Adrenal gland (tissue), 9 donors: ENCODE measurements at regions not wholly inside any gene's neighbourhood (a gene's known extent, or its start where the extent isn't known, plus 50 kb on each side); places are given as distances from the start of the nearest gene placed in this dataset.

Experiments
- DNase-seq, 7 donors: peaks; one replicate each; pipeline ENCODE4 v3.0.0-alpha.2; 2019 to 2020
- H3K27ac ChIP-seq, 5 donors: fragments of 200-600 bp; sonication (generic) in 4 of 5; 1 replicate in 3 of 5; 2 replicates in 2 of 5; pipeline versions ENCODE4 v1.5.1 to v1.8.0; 2016 to 2020; ENCODE audit warnings: mild to moderate bottlenecking in 1 of 5
- H3K27me3 ChIP-seq: fragments of 200-600 bp; 2 replicates; pipeline ENCODE4 v1.8.0; 2021
- H3K36me3 ChIP-seq, 2 donors: fragments of 200-600 bp; replicated peaks in 1 of 2; 1 replicate in 1 of 2; 2 replicates in 1 of 2; pipeline versions ENCODE4 v1.5.1 to v1.8.0; 2018 to 2022
- H3K4me1 ChIP-seq, 2 donors: fragments of 200-600 bp; replicated peaks in 1 of 2; 1 replicate in 1 of 2; 2 replicates in 1 of 2; pipeline versions ENCODE4 v1.5.1 to v1.8.0; 2018 to 2021
- H3K4me3 ChIP-seq, 4 donors: fragments of 200-600 bp; sonication (generic) in 3 of 4; one replicate each; pipeline ENCODE4 v1.5.1; 2016 to 2018
- H3K9me3 ChIP-seq, 3 donors: fragments of 200-600 bp; sonication (generic) in 1 of 3; replicated peaks in 1 of 3; 1 replicate in 2 of 3; 2 replicates in 1 of 3; pipeline versions ENCODE4 v1.5.1 to v1.8.0; 2016 to 2021
- POLR2A ChIP-seq, 2 donors: fragments of 450-650 bp; IDR thresholded peaks; one replicate each; pipeline ENCODE4 v1.6.1; 2017; ENCODE audit warnings: antibody characterized with exemption in 2 of 2, mild to moderate bottlenecking in 2 of 2, moderate library complexity in 1 of 2
- WGBS, 4 donors: extraction: QIAGEN DNeasy Blood & Tissue Kit in 2 of 4; methylation state at CpG; one replicate each; pipeline versions ENCODE4 v1.1.5 to v1.1.7; 2013 to 2017; 5-methylcytosine and 5-hydroxymethylcytosine counted together
- intact Hi-C, 2 donors: fragments of 100-400 bp; cut with DNase I; formaldehyde crosslinking; loops; one replicate each; pipeline versions ENCODE4 v1.14.1 to v1.15.0; 2022 to 2023
- TF ChIP-seq, protein P1 (sequence below), 6 experiments: fragments of 450-650 bp in 4 of 6; fragments of 200-600 bp in 2 of 6; sonication (generic) in 1 of 6; IDR thresholded peaks; 1 replicate in 5 of 6; 2 replicates in 1 of 6; pipeline versions ENCODE4 v1.5.1 to v1.8.0; 2016 to 2021; ENCODE audit warnings: antibody characterized with exemption in 6 of 6, mild to moderate bottlenecking in 2 of 6, moderate library complexity in 1 of 6
- donor health status: healthy with polysubstance abuse.
- donor health status: Bipolar disorder and iron deficiency.
- donor health status: DM: yes; HTN: yes; CAD: no.
- donor health status: DM: no; HTN: no; CAD: no.
- donor health status: DM: no; HTN: no; CAD: no.

DNA sequence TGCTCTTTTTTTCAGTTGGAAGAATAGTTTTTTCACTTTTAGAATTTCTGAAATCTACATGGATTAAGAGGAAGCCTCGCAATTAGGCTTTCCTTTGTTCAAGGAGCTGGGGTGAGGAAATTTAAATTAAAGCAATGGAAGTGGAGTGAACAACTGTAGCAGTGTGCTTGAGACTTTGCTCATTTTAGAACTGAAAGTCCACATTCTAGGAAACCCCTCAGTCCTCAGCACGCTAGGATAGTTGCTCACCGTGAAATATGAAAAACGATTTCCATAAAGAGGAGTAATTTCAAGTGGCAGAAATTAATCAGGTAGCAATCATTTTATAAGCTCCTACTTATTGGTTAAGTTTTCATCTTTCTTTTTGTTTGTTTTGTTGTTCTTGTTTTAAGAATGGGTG, 243.0 kb upstream of the ITGA1 start:
- 71 to 85% (median 81%) methylated on average over 4 of the region's 4 CpGs for WGBS, 4 donors
- no peak overlapping the region for H3K27ac ChIP-seq
- intact Hi-C loops: no loop called here

GRCh38 chr5:52554293-52554692, 233.4 kb upstream of the ITGA1 start:
- no peak for TF ChIP-seq POLR2A (IDR thresholded peaks at IDR 0.05)
- TF ChIP-seq, protein P1, sequence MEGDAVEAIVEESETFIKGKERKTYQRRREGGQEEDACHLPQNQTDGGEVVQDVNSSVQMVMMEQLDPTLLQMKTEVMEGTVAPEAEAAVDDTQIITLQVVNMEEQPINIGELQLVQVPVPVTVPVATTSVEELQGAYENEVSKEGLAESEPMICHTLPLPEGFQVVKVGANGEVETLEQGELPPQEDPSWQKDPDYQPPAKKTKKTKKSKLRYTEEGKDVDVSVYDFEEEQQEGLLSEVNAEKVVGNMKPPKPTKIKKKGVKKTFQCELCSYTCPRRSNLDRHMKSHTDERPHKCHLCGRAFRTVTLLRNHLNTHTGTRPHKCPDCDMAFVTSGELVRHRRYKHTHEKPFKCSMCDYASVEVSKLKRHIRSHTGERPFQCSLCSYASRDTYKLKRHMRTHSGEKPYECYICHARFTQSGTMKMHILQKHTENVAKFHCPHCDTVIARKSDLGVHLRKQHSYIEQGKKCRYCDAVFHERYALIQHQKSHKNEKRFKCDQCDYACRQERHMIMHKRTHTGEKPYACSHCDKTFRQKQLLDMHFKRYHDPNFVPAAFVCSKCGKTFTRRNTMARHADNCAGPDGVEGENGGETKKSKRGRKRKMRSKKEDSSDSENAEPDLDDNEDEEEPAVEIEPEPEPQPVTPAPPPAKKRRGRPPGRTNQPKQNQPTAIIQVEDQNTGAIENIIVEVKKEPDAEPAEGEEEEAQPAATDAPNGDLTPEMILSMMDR (IDR thresholded peaks at IDR 0.05): no peak
- Histone ChIP-seq H3K27ac (no peak overlapping the region), H3K27me3 (no peaks in the 10 kb centered on the region), H3K4me1 (no peaks in the 10 kb centered on the region), H3K36me3 (no peaks in the 10 kb centered on the region), H3K9me3 (no peaks in the 10 kb centered on the region), H3K4me3 (no peak overlapping the region)
- 67 to 71% (median 69%) methylated on average over 2 of the region's 2 CpGs for WGBS, 4 donors
- intact Hi-C loops: no loop called here
- DNase-seq: no peak

More for the DNA sequence above, 243.0 kb upstream of the ITGA1 start:
- TF ChIP-seq, protein P1 (IDR thresholded peaks at IDR 0.05): no peak
- no peak for TF ChIP-seq POLR2A (IDR thresholded peaks at IDR 0.05)
- no peaks in the 10 kb centered on the region for H3K36me3 ChIP-seq
- no peak overlapping the region for H3K4me3 ChIP-seq
- no peaks in the 10 kb centered on the region for H3K4me1 ChIP-seq
- DNase-seq: no peak
- H3K27me3 ChIP-seq: no peaks in the 10 kb centered on the region
- no peaks in the 10 kb centered on the region for H3K9me3 ChIP-seq

DNA sequence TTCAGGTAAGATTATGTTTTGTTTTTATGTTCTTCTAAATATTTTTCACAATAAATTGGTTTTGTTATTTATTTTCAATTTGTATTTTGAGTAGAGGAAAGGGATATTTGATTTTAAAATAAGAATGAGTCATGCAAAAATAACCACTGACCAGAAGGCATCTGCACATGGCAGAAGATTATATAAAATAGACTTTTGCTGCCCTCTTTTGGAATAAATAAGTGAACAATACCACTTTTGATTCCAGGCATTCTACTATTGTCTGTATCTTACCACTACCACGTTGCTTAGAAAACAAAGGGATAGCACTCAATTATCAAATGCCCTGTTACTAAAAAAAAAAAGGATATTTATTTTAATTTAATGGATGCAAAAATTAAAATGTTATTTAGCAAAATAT, 227.3 kb upstream of the ITGA1 start:
- TF ChIP-seq POLR2A (IDR thresholded peaks at IDR 0.05): no peak
- TF ChIP-seq, protein P1 (IDR thresholded peaks at IDR 0.05): peak in 3 of 6 experiments; percentile 18 to 31 (median 18)
- no peak overlapping the region for H3K27ac ChIP-seq
- intact Hi-C loops: no loop called here
- 3 to 10% (median 6%) methylated on average over 1 of the region's 1 CpG for WGBS, 4 donors
- H3K4me3 ChIP-seq: no peak overlapping the region
- no peak for DNase-seq
- no peaks in the 10 kb centered on the region for H3K36me3 ChIP-seq
- H3K4me1 ChIP-seq: no peaks in the 10 kb centered on the region
- H3K9me3 ChIP-seq: no peaks in the 10 kb centered on the region
- H3K27me3 ChIP-seq: no peaks in the 10 kb centered on the region

DNA sequence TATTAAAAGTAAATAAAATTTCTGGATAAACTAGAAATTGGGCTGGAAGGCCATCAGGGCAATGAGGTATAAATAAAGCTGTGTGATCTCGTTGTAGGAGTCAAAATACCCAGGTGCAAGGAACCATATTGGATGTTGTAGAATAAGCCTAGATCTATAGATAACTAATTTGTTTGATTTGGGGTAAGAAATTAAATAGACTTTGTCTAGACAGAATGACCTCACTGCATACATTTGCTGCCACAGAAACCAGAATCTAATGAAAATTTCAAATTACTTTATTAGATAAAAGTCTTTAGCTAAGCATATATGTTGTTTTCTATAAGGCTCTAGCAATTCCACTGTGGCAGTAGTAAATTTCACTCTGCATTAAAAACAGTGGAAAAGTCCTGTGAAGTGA, 225.2 kb upstream of the ITGA1 start:
- no peak overlapping the region for H3K27ac ChIP-seq
- no peak overlapping the region for H3K4me3 ChIP-seq
- H3K27me3 ChIP-seq: no peaks in the 10 kb centered on the region
- H3K4me1 ChIP-seq: no peaks in the 10 kb centered on the region
- 46 to 69% (median 57%) methylated on average over 1 of the region's 1 CpG for WGBS, 4 donors
- TF ChIP-seq, protein P1 (IDR thresholded peaks at IDR 0.05): no peak
- no peak for TF ChIP-seq POLR2A (IDR thresholded peaks at IDR 0.05)
- no peak for DNase-seq
- intact Hi-C loops: no loop called here
- H3K9me3 ChIP-seq: no peaks in the 10 kb centered on the region
- H3K36me3 ChIP-seq: no peaks in the 10 kb centered on the region
